Loucy (cell line): ENCODE measurements at regions not wholly inside any gene's neighbourhood (a gene's known extent, or its start where the extent isn't known, plus 50 kb on each side); places are given as distances from the start of the nearest gene placed in this dataset.

Experiments used
- EZH2phosphoT487 ChIP-seq: fragments of 200-600 bp; IDR thresholded peaks from 2 replicates; pipeline ENCODE4 v1.6.1; 2018; ENCODE audit warnings: antibody characterized with exemption, mild to moderate bottlenecking, moderate library complexity, borderline replicate concordance
- TF ChIP-seq, protein P1 (sequence below): fragments of 200-600 bp; sonication (generic); conservative IDR thresholded peaks from 2 replicates; pipeline ENCODE4 v1.5.1; 2014; ENCODE audit warnings: mild to moderate bottlenecking, antibody characterized with exemption, low read length

DNA sequence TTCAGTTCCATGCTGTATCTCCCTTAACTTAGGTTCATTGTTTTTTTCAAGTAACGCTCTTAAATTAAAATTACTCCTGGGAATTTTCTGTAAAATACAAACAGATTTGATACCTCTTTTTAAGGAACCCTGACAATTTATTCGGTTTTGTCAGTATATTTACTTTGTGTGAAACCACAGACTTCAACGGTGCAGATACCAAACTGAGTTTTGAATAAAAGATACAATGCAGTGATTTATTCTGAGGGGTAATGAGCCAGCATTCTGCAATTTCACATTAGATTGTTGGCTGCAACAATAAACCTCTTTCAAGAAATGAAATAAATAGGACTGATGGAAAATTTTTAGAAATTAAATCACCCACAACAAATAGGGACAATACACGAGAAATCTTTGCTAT lies 308.6 kb upstream of the EDIL3 start:
- TF ChIP-seq, protein P1, sequence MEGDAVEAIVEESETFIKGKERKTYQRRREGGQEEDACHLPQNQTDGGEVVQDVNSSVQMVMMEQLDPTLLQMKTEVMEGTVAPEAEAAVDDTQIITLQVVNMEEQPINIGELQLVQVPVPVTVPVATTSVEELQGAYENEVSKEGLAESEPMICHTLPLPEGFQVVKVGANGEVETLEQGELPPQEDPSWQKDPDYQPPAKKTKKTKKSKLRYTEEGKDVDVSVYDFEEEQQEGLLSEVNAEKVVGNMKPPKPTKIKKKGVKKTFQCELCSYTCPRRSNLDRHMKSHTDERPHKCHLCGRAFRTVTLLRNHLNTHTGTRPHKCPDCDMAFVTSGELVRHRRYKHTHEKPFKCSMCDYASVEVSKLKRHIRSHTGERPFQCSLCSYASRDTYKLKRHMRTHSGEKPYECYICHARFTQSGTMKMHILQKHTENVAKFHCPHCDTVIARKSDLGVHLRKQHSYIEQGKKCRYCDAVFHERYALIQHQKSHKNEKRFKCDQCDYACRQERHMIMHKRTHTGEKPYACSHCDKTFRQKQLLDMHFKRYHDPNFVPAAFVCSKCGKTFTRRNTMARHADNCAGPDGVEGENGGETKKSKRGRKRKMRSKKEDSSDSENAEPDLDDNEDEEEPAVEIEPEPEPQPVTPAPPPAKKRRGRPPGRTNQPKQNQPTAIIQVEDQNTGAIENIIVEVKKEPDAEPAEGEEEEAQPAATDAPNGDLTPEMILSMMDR = no peak
- no peak for TF ChIP-seq EZH2phosphoT487
